Activated CD4-positive, alpha-beta T cell treated with anti-CD3 and anti-CD28 coated beads, Interleukin-2, amount 10 ng/mL, durations not matched to agents 7 days and 5 days (primary cell): ENCODE measurements at regions not wholly inside any gene's neighbourhood (a gene's known extent, or its start where the extent isn't known, plus 50 kb on each side); places are given as distances from the start of the nearest gene placed in this dataset.

ENCODE experiments used
- CTCF ChIA-PET: fragments of 350-600 bp; sonication (Branson Sonifier 250); formaldehyde crosslinking; loops from one replicate; lab custom pipeline; 2021; ENCODE audit warnings: antibody characterized with exemption; lab: Charles Lee
- POLR2A ChIA-PET: fragments of 350-600 bp; sonication (Branson Sonifier 250); formaldehyde crosslinking; loops from one replicate; lab custom pipeline; 2021; ENCODE audit warnings: antibody characterized with exemption; lab: Charles Lee
- DNase-seq: peaks from one replicate; pipeline ENCODE4 v3.0.0-alpha.2; 2020
- H3K27ac Mint-ChIP-seq: one replicate; pipeline ENCODE4 v1.8.0; 2021; ENCODE audit warnings: mild to moderate bottlenecking, moderate library complexity, mixed read lengths
- H3K27me3 Mint-ChIP-seq: one replicate; pipeline ENCODE4 v1.8.0; 2021; ENCODE audit warnings: mixed read lengths
- H3K36me3 Mint-ChIP-seq: one replicate; pipeline ENCODE4 v1.8.0; 2021; ENCODE audit warnings: low read depth, mixed read lengths
- H3K4me1 Mint-ChIP-seq: one replicate; pipeline ENCODE4 v1.8.0; 2021; ENCODE audit warnings: mixed read lengths
- H3K4me3 Mint-ChIP-seq: one replicate; pipeline ENCODE4 v1.8.0; 2021; ENCODE audit warnings: mild to moderate bottlenecking, moderate library complexity, mixed read lengths
- H3K9me3 Mint-ChIP-seq: one replicate; pipeline ENCODE4 v1.8.0; 2021; ENCODE audit warnings: mixed read lengths

DNA sequence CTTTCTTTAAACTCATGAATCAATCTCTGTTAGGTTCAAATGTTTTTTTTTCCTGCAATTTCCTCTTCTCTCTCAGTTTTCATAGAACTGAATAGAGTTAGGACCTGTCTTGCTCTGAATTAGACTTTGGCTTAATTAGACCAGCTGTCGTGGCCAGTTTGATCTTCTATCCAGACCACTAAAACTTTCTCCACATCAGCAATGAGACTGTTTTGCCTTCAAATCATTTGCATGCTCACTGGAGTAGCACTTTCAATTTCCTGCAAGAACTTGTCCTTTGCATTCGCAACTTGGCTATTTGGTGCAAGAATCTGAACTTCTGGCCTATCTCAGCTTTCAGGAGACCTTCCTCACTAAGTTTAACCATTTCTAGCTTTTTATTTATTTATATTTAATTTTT lies 2002.2 kb upstream of the PIK3C3 start:
- H3K4me3 Mint-ChIP-seq = no peak overlapping the region
- POLR2A ChIA-PET = no interaction called here
- peaks cover 9% of the 10 kb centered on the region for H3K9me3 Mint-ChIP-seq
- H3K27ac Mint-ChIP-seq = no peak overlapping the region
- H3K36me3 Mint-ChIP-seq = no peaks in the 10 kb centered on the region
- CTCF ChIA-PET = interaction anchor here (0.9 kb wide), 1 partner anchor 8 kb away, joined by 3 read pairs; no protein-coding TSS in a partner anchor
- no peaks in the 10 kb centered on the region for H3K27me3 Mint-ChIP-seq
- no peaks in the 10 kb centered on the region for H3K4me1 Mint-ChIP-seq
- no peak for DNase-seq

DNA sequence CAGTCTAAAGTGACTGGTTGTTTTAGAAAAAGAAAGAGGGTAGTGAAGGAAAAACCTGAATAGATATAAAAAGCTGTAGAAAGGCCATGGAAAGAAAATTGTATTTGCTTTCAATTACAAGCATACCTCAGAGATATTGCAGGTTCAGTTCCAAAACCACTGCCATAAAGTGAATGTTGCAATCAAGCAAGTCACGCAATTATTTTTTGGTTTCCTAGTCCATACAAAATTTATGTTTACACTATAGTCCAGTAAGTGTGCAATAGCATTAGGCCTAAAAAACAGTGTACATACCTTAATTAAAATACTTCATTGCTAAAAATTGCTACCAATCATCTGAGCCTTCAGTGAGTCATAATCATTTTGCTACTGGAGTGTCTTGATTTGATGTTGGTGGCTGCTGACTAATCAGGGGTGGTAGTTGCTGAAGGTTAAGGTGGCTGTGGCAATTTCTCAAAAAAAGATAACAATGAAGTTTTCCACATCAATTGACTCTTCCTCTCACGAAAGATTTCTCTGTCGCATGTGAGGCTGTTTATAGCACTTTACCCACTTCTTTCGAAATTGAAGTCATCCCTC lies 2003.8 kb upstream of the PIK3C3 start:
- Mint-ChIP-seq H3K27me3 (no peaks in the 10 kb centered on the region), H3K4me3 (no peak overlapping the region), H3K27ac (no peak overlapping the region), H3K9me3 (peaks cover 4% of the 10 kb centered on the region), H3K4me1 (no peaks in the 10 kb centered on the region), H3K36me3 (no peaks in the 10 kb centered on the region)
- DNase-seq = no peak
- ChIA-PET CTCF (no interaction called here), POLR2A (no interaction called here)

GRCh38 chr18:39946623-39947061 lies 2008.4 kb upstream of the PIK3C3 start:
- H3K9me3 Mint-ChIP-seq = peaks cover 3% of the 10 kb centered on the region
- POLR2A ChIA-PET = no interaction called here
- no peak overlapping the region for H3K27ac Mint-ChIP-seq
- CTCF ChIA-PET = no interaction called here
- H3K4me1 Mint-ChIP-seq = no peaks in the 10 kb centered on the region
- H3K36me3 Mint-ChIP-seq = no peaks in the 10 kb centered on the region
- no peaks in the 10 kb centered on the region for H3K27me3 Mint-ChIP-seq
- no peak overlapping the region for H3K4me3 Mint-ChIP-seq
- DNase-seq = no peak

DNA sequence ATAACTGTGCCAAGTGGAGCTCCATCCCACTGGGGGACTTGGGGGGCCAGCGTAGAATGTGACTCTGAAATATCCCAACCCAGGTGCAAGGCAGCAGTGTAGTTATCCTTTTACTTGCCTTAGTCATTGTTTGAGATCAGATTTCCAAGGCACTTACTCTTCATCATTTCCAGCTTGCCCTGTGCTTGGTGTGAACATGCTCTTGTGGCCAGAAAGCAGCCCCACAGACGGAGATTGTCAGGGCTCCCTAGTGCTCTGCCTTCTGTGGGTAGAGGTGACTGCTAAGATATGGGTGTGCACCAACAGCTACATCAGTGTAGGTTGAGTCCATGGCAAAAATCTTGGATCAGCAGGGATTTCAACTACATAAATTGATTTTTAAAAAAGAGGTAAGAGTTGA lies 2010.0 kb upstream of the PIK3C3 start:
- H3K36me3 Mint-ChIP-seq = no peaks in the 10 kb centered on the region
- CTCF ChIA-PET = no interaction called here
- no peak for DNase-seq
- no peak overlapping the region for H3K27ac Mint-ChIP-seq
- POLR2A ChIA-PET = no interaction called here
- no peaks in the 10 kb centered on the region for H3K4me1 Mint-ChIP-seq
- no peak overlapping the region for H3K4me3 Mint-ChIP-seq
- H3K9me3 Mint-ChIP-seq = peaks cover 2% of the 10 kb centered on the region
- H3K27me3 Mint-ChIP-seq = no peaks in the 10 kb centered on the region

DNA sequence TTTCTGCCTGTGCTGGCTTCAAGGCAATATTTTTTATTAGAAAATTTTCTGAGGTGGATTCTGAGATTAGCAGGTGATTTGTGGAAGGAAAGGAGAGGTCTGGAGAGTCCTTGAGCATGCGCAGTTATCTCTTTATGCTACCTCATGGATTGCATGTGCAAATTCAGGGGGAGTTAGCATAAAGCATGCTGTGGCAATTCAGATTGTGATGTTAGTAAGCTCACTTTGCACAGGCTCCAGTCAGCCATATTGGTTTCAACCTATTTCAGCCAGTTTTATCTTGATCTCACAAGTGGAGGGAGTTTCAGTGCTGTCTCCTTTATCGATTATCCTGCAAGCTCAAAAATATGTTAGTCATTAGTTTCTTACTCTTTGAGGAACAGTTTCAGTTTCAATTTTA lies 2012.3 kb upstream of the PIK3C3 start:
- POLR2A ChIA-PET = no interaction called here
- CTCF ChIA-PET = interaction anchor here (0.6 kb wide), 1 partner anchor 13 kb away, joined by 5 read pairs; no protein-coding TSS in a partner anchor
- DNase-seq = no peak

DNA sequence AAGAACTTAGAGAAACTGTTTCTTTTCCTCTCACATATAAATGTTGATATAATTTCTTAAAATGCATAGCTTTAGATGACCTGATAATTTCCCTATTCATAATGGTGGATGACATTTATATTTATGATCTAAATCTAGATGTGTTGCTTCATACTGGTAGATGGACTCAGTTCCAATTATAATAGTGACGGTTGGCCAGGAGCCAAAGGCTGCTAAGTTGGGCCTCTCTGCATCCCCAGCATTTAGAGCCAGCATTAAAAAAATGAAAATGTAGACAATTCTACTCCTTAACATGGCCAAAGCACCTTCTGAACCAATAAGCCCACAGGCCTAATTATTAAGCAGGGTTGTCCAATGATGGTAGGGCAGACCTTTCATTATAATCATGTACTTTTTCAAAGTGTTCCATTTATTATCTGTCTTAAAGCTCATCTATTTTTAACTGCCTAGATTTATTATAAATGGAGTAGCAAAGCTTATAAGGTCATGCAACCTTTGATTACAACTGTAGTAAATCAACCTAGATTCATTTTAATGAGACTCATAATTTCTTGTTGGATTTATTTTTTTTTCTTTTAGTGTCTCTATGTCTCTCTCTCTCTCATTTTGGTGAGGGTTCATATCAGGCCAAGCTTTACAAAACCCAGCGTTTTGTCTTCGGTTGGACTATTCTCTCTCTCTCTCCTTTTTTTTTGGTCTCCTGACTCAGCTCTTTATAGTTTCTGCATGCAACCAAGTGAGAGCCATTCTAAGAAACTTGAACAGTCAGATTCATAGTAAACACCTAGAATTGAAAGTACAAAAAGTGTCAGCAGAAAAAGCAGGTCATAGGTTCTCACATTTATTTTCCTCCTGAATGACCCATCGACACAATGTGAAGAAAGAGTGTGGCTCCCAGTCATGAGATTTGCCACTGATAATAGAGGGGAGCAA lies 2016.1 kb upstream of the PIK3C3 start:
- Mint-ChIP-seq H3K27ac (no peak overlapping the region), H3K4me3 (no peak overlapping the region), H3K27me3 (no peaks in the 10 kb centered on the region), H3K4me1 (no peaks in the 10 kb centered on the region), H3K36me3 (no peaks in the 10 kb centered on the region), H3K9me3 (peaks cover 2% of the 10 kb centered on the region)
- POLR2A ChIA-PET = no interaction called here
- CTCF ChIA-PET = no interaction called here
- no peak for DNase-seq

More for the DNA sequence above, 2012.3 kb upstream of the PIK3C3 start:
- Mint-ChIP-seq H3K27ac (no peak overlapping the region), H3K9me3 (peaks cover 2% of the 10 kb centered on the region), H3K4me3 (no peak overlapping the region), H3K27me3 (no peaks in the 10 kb centered on the region), H3K36me3 (no peaks in the 10 kb centered on the region), H3K4me1 (no peaks in the 10 kb centered on the region)

GRCh38 chr18:39935598-39935997 lies 2019.4 kb upstream of the PIK3C3 start:
- H3K27me3 Mint-ChIP-seq = no peaks in the 10 kb centered on the region
- DNase-seq = no peak
- POLR2A ChIA-PET = no interaction called here
- no peak overlapping the region for H3K27ac Mint-ChIP-seq
- H3K9me3 Mint-ChIP-seq = no peaks in the 10 kb centered on the region
- H3K36me3 Mint-ChIP-seq = no peaks in the 10 kb centered on the region
- CTCF ChIA-PET = no interaction called here
- no peaks in the 10 kb centered on the region for H3K4me1 Mint-ChIP-seq
- no peak overlapping the region for H3K4me3 Mint-ChIP-seq

- Mint-ChIP-seq H3K4me1 (no peaks in the 10 kb centered on the region), H3K27ac (no peak overlapping the region), H3K27me3 (no peaks in the 10 kb centered on the region), H3K36me3 (no peaks in the 10 kb centered on the region), H3K9me3 (peaks cover 2% of the 10 kb centered on the region), H3K4me3 (no peak overlapping the region)
- POLR2A ChIA-PET = no interaction called here
- CTCF ChIA-PET = no interaction called here
- DNase-seq = no peak
Observed at GRCh38 chr18:39918847-39919246, 2036.2 kb upstream of the PIK3C3 start.

- H3K36me3 Mint-ChIP-seq = no peaks in the 10 kb centered on the region
- POLR2A ChIA-PET = no interaction called here
- H3K27me3 Mint-ChIP-seq = no peaks in the 10 kb centered on the region
- no peak overlapping the region for H3K27ac Mint-ChIP-seq
- no peak for DNase-seq
- peaks cover 2% of the 10 kb centered on the region for H3K9me3 Mint-ChIP-seq
- CTCF ChIA-PET = no interaction called here
- H3K4me3 Mint-ChIP-seq = no peak overlapping the region
- no peaks in the 10 kb centered on the region for H3K4me1 Mint-ChIP-seq
Observed at GRCh38 chr18:39913672-39914366, 2041.2 kb upstream of the PIK3C3 start.

GRCh38 chr18:39911716-39912115 lies 2043.3 kb upstream of the PIK3C3 start:
- H3K4me3 Mint-ChIP-seq = no peak overlapping the region
- H3K4me1 Mint-ChIP-seq = no peaks in the 10 kb centered on the region
- POLR2A ChIA-PET = no interaction called here
- H3K27me3 Mint-ChIP-seq = no peaks in the 10 kb centered on the region
- peaks cover 2% of the 10 kb centered on the region for H3K9me3 Mint-ChIP-seq
- DNase-seq = no peak
- H3K27ac Mint-ChIP-seq = no peak overlapping the region
- no peaks in the 10 kb centered on the region for H3K36me3 Mint-ChIP-seq
- CTCF ChIA-PET = no interaction called here

- no peaks in the 10 kb centered on the region for H3K9me3 Mint-ChIP-seq
- no peak overlapping the region for H3K4me3 Mint-ChIP-seq
- no peak for DNase-seq
- no peaks in the 10 kb centered on the region for H3K36me3 Mint-ChIP-seq
- ChIA-PET CTCF (no interaction called here), POLR2A (no interaction called here)
- H3K4me1 Mint-ChIP-seq = no peaks in the 10 kb centered on the region
- no peak overlapping the region for H3K27ac Mint-ChIP-seq
- H3K27me3 Mint-ChIP-seq = no peaks in the 10 kb centered on the region
Observed at GRCh38 chr18:39909706-39910105, 2045.3 kb upstream of the PIK3C3 start.

DNA sequence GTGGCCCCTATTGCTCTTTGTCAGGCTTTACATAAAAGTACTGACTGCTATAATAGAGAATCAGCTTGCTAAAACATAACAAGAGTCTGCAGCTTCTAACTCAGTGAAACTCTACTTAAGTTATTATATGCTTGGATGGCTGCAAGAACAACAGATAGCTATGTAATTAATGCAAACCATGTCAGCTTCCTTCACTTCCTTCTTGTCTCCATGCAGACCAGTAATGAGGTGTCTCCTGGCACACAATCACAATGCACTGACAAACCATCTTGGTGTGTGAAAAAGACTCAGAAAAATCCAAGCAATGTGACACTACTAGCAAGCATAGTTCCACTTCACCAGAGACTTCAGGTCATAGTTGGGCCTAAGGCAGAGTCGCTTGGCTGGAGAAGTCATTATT lies 2068.9 kb upstream of the PIK3C3 start:
- Mint-ChIP-seq H3K4me3 (no peak overlapping the region), H3K27me3 (no peaks in the 10 kb centered on the region), H3K4me1 (no peaks in the 10 kb centered on the region), H3K27ac (no peak overlapping the region), H3K9me3 (peaks cover 4% of the 10 kb centered on the region), H3K36me3 (no peaks in the 10 kb centered on the region)
- POLR2A ChIA-PET = no interaction called here
- CTCF ChIA-PET = no interaction called here
- no peak for DNase-seq

DNA sequence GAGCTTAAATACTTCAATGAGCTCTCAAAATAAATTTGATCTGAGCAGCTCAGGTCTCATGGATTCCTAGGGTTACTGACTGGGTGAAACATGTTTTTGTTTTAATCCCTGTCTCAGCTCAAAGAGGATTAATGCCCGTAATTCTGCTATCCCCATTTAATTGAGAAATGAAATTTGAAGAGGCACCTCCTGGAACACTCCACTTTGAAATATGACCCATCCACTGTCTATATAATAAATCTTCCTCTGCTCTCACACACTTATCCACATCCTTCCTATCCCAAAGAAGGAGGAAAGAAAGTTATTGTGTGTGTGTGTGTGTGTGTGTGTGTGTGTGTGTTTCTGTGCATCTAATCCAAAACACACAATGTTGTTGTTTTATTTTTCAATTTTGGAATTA lies 2082.4 kb upstream of the PIK3C3 start:
- no peak overlapping the region for H3K27ac Mint-ChIP-seq
- H3K4me1 Mint-ChIP-seq = no peaks in the 10 kb centered on the region
- H3K27me3 Mint-ChIP-seq = no peaks in the 10 kb centered on the region
- no peaks in the 10 kb centered on the region for H3K36me3 Mint-ChIP-seq
- CTCF ChIA-PET = no interaction called here
- no peaks in the 10 kb centered on the region for H3K9me3 Mint-ChIP-seq
- no peak overlapping the region for H3K4me3 Mint-ChIP-seq
- POLR2A ChIA-PET = no interaction called here
- DNase-seq = no peak
